ENCODE measurements at regions not wholly inside any gene's neighbourhood (a gene's known extent, or its start where the extent isn't known, plus 50 kb on each side); places are given as distances from the start of the nearest gene placed in this dataset.
A peak's percentile ranks its signal among the peaks of the same experiment; 100 is the strongest.

DNA sequence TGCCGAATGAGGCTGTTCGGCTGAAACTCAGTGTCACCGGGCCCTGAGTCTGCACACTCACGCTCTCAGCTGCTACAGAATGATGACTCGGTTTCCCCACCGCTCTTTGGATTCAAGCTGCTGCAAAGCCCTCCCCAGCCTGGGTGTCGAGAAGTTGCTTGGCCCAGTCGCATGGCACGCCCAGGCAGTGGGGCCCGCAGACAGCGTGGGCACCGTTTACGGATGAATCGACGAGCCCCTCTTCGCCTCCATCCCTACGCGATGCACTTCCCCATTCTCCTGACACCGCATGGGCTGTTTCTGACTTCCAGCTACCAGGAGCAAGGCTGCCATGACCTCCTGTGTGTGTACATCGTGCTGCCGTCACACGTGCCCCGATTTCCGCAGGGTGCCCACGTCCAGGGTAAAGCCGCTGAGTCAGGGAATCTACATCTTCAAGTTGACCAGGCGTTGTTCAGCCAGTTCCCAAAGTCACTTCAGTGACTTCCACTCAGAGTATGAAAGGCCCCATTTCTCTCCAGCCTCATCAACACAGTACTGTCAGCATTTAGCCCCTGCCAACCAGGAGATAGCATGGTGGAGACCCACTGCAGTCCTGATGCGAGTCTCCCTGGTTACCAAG is 60.3 kb upstream of the GPC1 start:
- Histone ChIP-seq H3K9ac (replicated peaks in 1 of 4; ENCODE audit: extremely low read depth in 1 of 4, low read depth in 3 of 4, low read length in 3 of 4) (no peak overlapping the region), H3K36me3 (ENCODE audit: control insufficient read depth in 2 of 4, insufficient read depth in 4 of 4, low read length in 3 of 4) (no peaks in the 10 kb centered on the region), H2BK12ac (ENCODE audit: low read depth, low read length) (no peak overlapping the region), H3K23me2 (ENCODE audit: low read depth, low read length) (no peaks in the 10 kb centered on the region), H3K27ac (ENCODE audit: low read depth, low read length) (no peak overlapping the region), H4K8ac (ENCODE audit: extremely low read depth, insufficient read depth, low read length) (no peak overlapping the region), H2AK5ac (ENCODE audit: low read depth, low read length) (no peak overlapping the region), H2BK15ac (ENCODE audit: low read length) (no peak overlapping the region), H3K18ac (ENCODE audit: extremely low read depth, low read length) (no peak overlapping the region), H4K20me1 (replicated peaks in 1 of 2; ENCODE audit: control insufficient read depth in 1 of 2, insufficient read depth in 2 of 2, low read length in 2 of 2) (no peaks in the 10 kb centered on the region), H3K4ac (replicated peaks; ENCODE audit: insufficient read length, low read depth, low read length) (no peak overlapping the region), H3K23ac (ENCODE audit: insufficient read length) (no peak overlapping the region), H3K79me1 (ENCODE audit: low read depth, low read length) (no peaks in the 10 kb centered on the region), H3K56ac (replicated peaks; ENCODE audit: insufficient read length, low read depth, low read length) (no peak overlapping the region), H4K5ac (ENCODE audit: insufficient read length, low read depth, low read length) (no peak overlapping the region), H3K4me3 (ENCODE audit: extremely low read depth in 1 of 4, insufficient read depth in 2 of 4, low read depth in 3 of 4, low read length in 4 of 4) (no peak overlapping the region), H3K79me2 (ENCODE audit: control insufficient read depth in 1 of 2, insufficient read depth in 2 of 2, low read length in 2 of 2) (no peaks in the 10 kb centered on the region), H2BK20ac (ENCODE audit: low read length) (no peak overlapping the region), H2AFZ (ENCODE audit: low read length) (no peak overlapping the region), H3K9me3 (ENCODE audit: insufficient read depth in 2 of 2, low read depth in 1 of 2, low read length in 1 of 2) (no peaks in the 10 kb centered on the region), H3K4me2 (ENCODE audit: insufficient read depth in 1 of 2, low read depth in 2 of 2, low read length in 2 of 2) (no peak overlapping the region), H3K14ac (ENCODE audit: insufficient read length) (no peak overlapping the region), H3K4me1 (replicated peaks in 1 of 4; ENCODE audit: control insufficient read depth in 3 of 4, insufficient read depth in 4 of 4, low read length in 3 of 4) (peaks cover 0 to 5% (median 1%) of the 10 kb centered on the region in 4 experiments; a peak in 2 of 7 replicates), H3K27me3 (replicated peaks in 1 of 4; ENCODE audit: control insufficient read depth in 3 of 4, extremely low read depth in 1 of 4, insufficient read depth in 3 of 4, low read length in 3 of 4) (no peaks in the 10 kb centered on the region), H2BK5ac (ENCODE audit: low read depth, low read length) (no peak overlapping the region), H2BK120ac (replicated peaks; ENCODE audit: low read depth, low read length) (no peak overlapping the region), H4K91ac (replicated peaks; ENCODE audit: insufficient read length, low read length) (no peak overlapping the region)
- CTCF ChIA-PET (ENCODE audit: partially characterized antibody), result no interaction called here
- no peak for DNase-seq (ENCODE audit: low read depth in 1 of 2, low spot score in 2 of 2)
- POLR2A ChIA-PET (ENCODE audit: partially characterized antibody), result no interaction called here
- WGBS, 2 experiments (ENCODE audit: extremely low coverage in 1 of 2, insufficient coverage in 1 of 2, insufficient read length in 1 of 2, insufficient replicate concordance in 2 of 2, low coverage in 1 of 2, low lambda C conversion rate in 2 of 2, missing lambda C conversion rate in 1 of 2), result 93% methylated on average over 28 of the region's 28 CpGs; no CpG with 5 or more reads in 1 of the 2 experiments
- no peak for FAIRE-seq
- peak; percentile 32; the same call in 1 of the 2 replicates for TF ChIP-seq MAFK (IDR thresholded peaks at IDR 0.05; ENCODE audit: low read depth, low read length)
- TF ChIP-seq TAF1 (IDR thresholded peaks at IDR 0.05; ENCODE audit: low read depth, low read length), result no peak

All from H1 (cell line).